ENCODE measurements at regions not wholly inside any gene's neighbourhood (a gene's known extent, or its start where the extent isn't known, plus 50 kb on each side); places are given as distances from the start of the nearest gene placed in this dataset.

DNA sequence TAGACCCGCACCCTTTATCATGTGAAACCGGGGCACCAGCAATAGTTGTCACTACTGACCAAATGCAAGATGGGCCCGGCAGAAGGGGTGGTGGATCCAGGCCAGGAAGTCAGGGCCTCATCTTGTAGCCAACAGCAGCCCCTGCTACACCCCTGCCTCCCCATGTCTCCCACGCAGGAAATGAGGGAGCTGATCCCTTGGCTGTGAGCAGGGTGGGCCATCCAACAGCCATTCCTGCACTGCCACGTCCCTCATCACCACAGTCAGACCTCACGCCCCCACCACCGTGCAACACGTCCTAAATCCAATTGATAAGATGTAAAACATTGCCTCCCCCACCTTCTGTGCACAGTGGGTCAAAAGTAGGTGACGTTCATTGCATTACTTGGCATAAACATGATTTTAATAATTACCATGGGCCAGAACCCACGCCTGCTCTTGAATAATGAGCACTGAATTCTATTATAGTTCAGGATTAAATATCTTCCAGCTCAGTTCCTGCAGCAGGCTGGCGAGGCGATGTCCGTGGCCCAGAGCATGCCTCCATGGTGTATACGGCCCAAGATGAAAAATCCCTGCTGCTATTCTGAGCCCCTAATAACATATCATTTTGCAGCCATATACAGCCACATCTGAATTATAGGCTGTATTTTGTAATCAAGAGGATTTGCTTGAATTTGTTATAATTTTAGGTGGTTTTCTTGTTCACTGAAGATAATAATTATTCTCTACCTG is 1373.8 kb downstream of the BRD1 start:
- TF ChIP-seq CTCF (IDR thresholded peaks at IDR 0.05) = no peak
- TF ChIP-seq ZFX (IDR thresholded peaks at IDR 0.05; ENCODE audit: borderline replicate concordance) = no peak
